Testis (tissue), 2 donors: ENCODE measurements at regions not wholly inside any gene's neighbourhood (a gene's known extent, or its start where the extent isn't known, plus 50 kb on each side); places are given as distances from the start of the nearest gene placed in this dataset.

Experiments used
- DNase-seq: peaks from one replicate; pipeline ENCODE4 v3.0.0-alpha.2; 2019
- H3K27ac ChIP-seq, 2 donors: fragments of 200-600 bp; sonication (generic); one replicate each; pipeline ENCODE4 v1.5.1; 2019
- H3K27me3 ChIP-seq: fragments of 200-600 bp; sonication (generic); one replicate; pipeline ENCODE4 v1.5.1; 2019
- H3K36me3 ChIP-seq: fragments of 200-600 bp; sonication (generic); one replicate; pipeline ENCODE4 v1.5.1; 2017; ENCODE audit warnings: low read depth; ENCODE audit errors: missing control alignments
- H3K4me1 ChIP-seq: fragments of 200-600 bp; sonication (generic); one replicate; pipeline ENCODE4 v1.5.1; 2019
- H3K4me3 ChIP-seq, 2 donors: fragments of 200-600 bp; sonication (generic); one replicate each; pipeline ENCODE4 v1.5.1; 2017 to 2019
- H3K9me3 ChIP-seq: fragments of 200-600 bp; sonication (generic); one replicate; pipeline ENCODE4 v1.5.1; 2017
- CTCF ChIP-seq, 3 experiments: fragments of 450-650 bp in 2 of 3; fragments of 200-600 bp in 1 of 3; sonication (generic) in 1 of 3; IDR thresholded peaks; one replicate each; pipeline ENCODE4 v1.5.1; 2016 to 2019; ENCODE audit warnings: antibody characterized with exemption in 3 of 3, mild to moderate bottlenecking in 2 of 3, moderate library complexity in 1 of 3
- POLR2A ChIP-seq: fragments of 450-650 bp; IDR thresholded peaks from one replicate; pipeline ENCODE4 v1.6.1; 2017; ENCODE audit warnings: antibody characterized with exemption, mild to moderate bottlenecking, moderate library complexity
- WGBS, 2 donors: methylation state at CpG; one replicate each; pipeline ENCODE4 v1.1.5; 2018; 5-methylcytosine and 5-hydroxymethylcytosine counted together
- intact Hi-C: fragments of 100-400 bp; cut with DNase I; formaldehyde crosslinking; loops from one replicate; pipeline ENCODE4 v1.15.1; 2023; ENCODE audit warnings: low total_unique reads

- H3K36me3 ChIP-seq, result no peaks in the 10 kb centered on the region
Observed at GRCh38 chr3:14590569-14590968, 50.4 kb upstream of the GRIP2 start.

GRCh38 chr3:14592390-14592789 lies 52.2 kb upstream of the GRIP2 start:
- H3K9me3 ChIP-seq, result no peaks in the 10 kb centered on the region
- intact Hi-C loops, result no loop called here
- TF ChIP-seq CTCF (IDR thresholded peaks at IDR 0.05), result no peak
- TF ChIP-seq POLR2A, result no peak
- H3K27me3 ChIP-seq, result no peaks in the 10 kb centered on the region
- no peak overlapping the region for H3K4me3 ChIP-seq
- no peak overlapping the region for H3K27ac ChIP-seq
- H3K36me3 ChIP-seq, result no peaks in the 10 kb centered on the region
- DNase-seq, result no peak
- H3K4me1 ChIP-seq, result no peaks in the 10 kb centered on the region
- WGBS, 2 donors, result 84 to 85% methylated on average over 9 of the region's 9 CpGs

More at GRCh38 chr3:14590569-14590968, 50.4 kb upstream of the GRIP2 start:
- H3K27me3 ChIP-seq, result no peaks in the 10 kb centered on the region
- H3K4me3 ChIP-seq, result no peak overlapping the region
- H3K9me3 ChIP-seq, result no peaks in the 10 kb centered on the region
- no peak overlapping the region for H3K27ac ChIP-seq
- WGBS, 2 donors, result 65 to 69% methylated on average over 6 of the region's 6 CpGs
- TF ChIP-seq POLR2A (no peak), CTCF (IDR thresholded peaks at IDR 0.05) (no peak)
- H3K4me1 ChIP-seq, result no peaks in the 10 kb centered on the region
- DNase-seq, result no peak
- intact Hi-C loops, result no loop called here

- TF ChIP-seq CTCF (IDR thresholded peaks at IDR 0.05), result no peak
- TF ChIP-seq POLR2A, result no peak
- no peaks in the 10 kb centered on the region for H3K36me3 ChIP-seq
- intact Hi-C loops, result no loop called here
- WGBS, 2 donors, result 82 to 91% methylated on average over 5 of the region's 5 CpGs
- no peak overlapping the region for H3K4me3 ChIP-seq
- no peaks in the 10 kb centered on the region for H3K27me3 ChIP-seq
- no peaks in the 10 kb centered on the region for H3K4me1 ChIP-seq
- no peak for DNase-seq
- no peak overlapping the region for H3K27ac ChIP-seq
- H3K9me3 ChIP-seq, result no peaks in the 10 kb centered on the region
Observed at GRCh38 chr3:14592836-14593235, 52.7 kb upstream of the GRIP2 start.

GRCh38 chr3:14594234-14594633 lies 54.1 kb upstream of the GRIP2 start:
- no peaks in the 10 kb centered on the region for H3K27me3 ChIP-seq
- 67 to 69% methylated on average over 1 to 8 of the region's 8 CpGs for WGBS, 2 donors
- TF ChIP-seq CTCF (IDR thresholded peaks at IDR 0.05), result no peak
- TF ChIP-seq POLR2A, result no peak
- no peak overlapping the region for H3K4me3 ChIP-seq
- H3K27ac ChIP-seq, result no peak overlapping the region
- H3K9me3 ChIP-seq, result no peaks in the 10 kb centered on the region
- no peak for DNase-seq
- intact Hi-C loops, result no loop called here
- H3K4me1 ChIP-seq, result no peaks in the 10 kb centered on the region
- H3K36me3 ChIP-seq, result no peaks in the 10 kb centered on the region

GRCh38 chr3:14595561-14595960 lies 55.4 kb upstream of the GRIP2 start:
- no peak for DNase-seq
- intact Hi-C loops, result no loop called here
- Histone ChIP-seq H3K4me1 (no peaks in the 10 kb centered on the region), H3K27ac (no peak overlapping the region), H3K4me3 (no peak overlapping the region), H3K9me3 (no peaks in the 10 kb centered on the region), H3K36me3 (no peaks in the 10 kb centered on the region), H3K27me3 (no peaks in the 10 kb centered on the region)
- TF ChIP-seq POLR2A (no peak), CTCF (IDR thresholded peaks at IDR 0.05) (no peak)
- 66 to 78% methylated on average over 7 to 8 of the region's 8 CpGs for WGBS, 2 donors
